ENCODE measurements at regions not wholly inside any gene's neighbourhood (a gene's known extent, or its start where the extent isn't known, plus 50 kb on each side); places are given as distances from the start of the nearest gene placed in this dataset.
"Not testable (repeated sequence)": the region's sequence is repeated elsewhere in the genome, so short reads cannot be mapped to it uniquely, and the experiment has no call there.

DNA sequence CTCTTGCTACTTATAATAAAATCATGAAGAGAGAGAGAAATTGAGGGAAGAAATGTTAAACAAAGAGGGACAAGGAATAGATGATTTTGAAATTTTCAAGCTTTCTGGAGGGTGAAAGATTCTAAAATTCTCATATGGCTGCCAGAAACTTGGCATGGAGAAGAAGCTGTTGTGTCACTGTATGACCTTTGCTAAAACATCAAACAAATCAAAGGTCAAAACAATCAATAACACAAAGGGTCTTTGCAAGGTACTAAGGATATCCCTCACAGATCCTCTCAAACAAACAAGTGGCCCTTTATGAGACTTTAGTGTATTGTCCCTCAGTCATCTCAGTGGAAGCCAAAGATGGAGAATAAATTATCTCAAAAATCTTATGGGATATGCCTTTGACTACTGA is 1039.2 kb upstream of the MIR17HG start:
- no peak for DNase-seq

DNA sequence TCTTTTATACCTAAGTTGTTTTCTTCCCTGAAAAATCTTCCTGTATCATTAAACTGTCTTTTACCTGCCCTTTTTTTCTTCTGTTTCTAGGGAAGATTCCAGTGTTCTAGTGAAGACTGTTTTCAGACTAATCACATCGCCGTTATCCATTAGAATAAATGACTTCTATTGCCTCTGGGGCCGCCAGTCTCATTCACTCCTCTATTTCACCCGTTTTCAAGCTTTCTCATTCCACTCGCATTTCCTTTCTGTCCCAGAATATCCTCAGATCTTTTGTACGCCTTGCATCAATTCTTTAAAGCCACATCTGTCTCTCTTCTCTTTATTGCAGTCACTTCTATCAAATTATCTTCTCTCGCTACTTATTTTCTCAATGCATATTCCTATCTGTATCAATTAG is 1035.6 kb upstream of the MIR17HG start:
- no peak for DNase-seq

DNA sequence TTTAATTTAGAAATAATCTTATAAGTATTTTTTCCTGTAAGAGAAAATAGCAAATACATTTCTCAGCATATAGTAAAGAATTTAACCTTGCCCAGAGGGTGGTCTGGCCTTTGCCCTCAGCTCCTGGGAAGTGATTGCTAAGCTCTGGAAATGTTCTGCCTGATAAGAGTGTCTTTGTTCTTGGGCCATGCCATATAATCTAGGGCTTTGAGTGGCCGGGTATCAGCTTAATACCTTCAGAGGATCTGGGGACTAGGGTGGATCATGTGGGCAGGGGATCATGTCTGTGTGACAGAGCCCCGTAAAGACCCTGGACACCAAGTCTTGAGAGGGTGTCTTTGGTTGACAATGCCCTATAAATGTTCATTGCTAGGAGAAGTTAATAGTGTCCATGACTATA is 1032.4 kb upstream of the MIR17HG start:
- DNase-seq, result no peak

DNA sequence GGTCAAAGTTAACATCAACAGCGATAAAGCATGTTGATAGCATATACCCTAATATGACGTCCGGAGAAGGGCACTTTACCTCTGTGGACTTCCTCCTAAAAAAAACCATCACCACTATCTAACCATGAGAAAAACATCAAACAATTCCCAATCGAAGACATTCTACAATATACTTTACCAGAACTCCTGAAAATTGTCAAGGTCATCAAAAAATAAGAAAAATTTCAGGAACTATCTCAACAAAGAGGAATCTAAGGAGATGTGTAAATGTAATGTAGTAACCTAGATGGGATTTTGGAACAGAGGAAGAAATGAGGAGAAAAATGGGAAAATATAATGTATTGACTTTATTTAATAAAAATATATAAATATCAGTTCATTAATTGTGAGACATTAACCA is 1026.8 kb upstream of the MIR17HG start:
- DNase-seq, result no peak

- DNase-seq, result no peak
Observed at GRCh38 chr13:90321281-90321931, 1026.1 kb upstream of the MIR17HG start.

GRCh38 chr13:90329641-90330040 is 1017.8 kb upstream of the MIR17HG start:
- DNase-seq, result no peak

GRCh38 chr13:90331974-90332373 is 1015.5 kb upstream of the MIR17HG start:
- DNase-seq, result no peak

- no peak for DNase-seq
Observed at GRCh38 chr13:90336507-90336906, 1011.0 kb upstream of the MIR17HG start.

- not testable (repeated sequence) for DNase-seq
Observed at GRCh38 chr13:90341348-90341747, 1006.1 kb upstream of the MIR17HG start.

- not testable (repeated sequence) for DNase-seq
Observed at GRCh38 chr13:90348477-90349136, 998.9 kb upstream of the MIR17HG start.

GRCh38 chr13:90352763-90353162 is 994.7 kb upstream of the MIR17HG start:
- DNase-seq, result no peak

GRCh38 chr13:90355162-90355751 is 992.2 kb upstream of the MIR17HG start:
- no peak for DNase-seq

DNA sequence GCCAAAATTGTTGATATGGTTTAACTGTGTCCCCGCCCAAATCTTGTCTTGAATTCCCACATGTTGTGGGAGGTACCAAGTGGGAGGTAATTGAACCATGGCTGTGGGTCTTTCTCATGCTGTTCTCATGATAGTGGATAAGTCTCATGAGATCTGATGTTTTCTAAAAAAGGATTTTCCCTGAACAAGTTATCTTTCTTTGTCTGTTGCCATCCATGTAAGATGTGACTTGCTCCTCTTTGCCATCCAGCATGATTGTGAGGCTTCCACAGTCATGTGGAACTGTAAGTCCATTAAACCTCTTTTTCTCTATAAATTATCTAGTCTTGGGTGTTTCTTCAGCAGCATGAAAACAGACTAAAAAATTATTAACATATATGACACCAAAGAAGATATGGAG is 986.7 kb upstream of the MIR17HG start:
- DNase-seq, result no peak

DNA sequence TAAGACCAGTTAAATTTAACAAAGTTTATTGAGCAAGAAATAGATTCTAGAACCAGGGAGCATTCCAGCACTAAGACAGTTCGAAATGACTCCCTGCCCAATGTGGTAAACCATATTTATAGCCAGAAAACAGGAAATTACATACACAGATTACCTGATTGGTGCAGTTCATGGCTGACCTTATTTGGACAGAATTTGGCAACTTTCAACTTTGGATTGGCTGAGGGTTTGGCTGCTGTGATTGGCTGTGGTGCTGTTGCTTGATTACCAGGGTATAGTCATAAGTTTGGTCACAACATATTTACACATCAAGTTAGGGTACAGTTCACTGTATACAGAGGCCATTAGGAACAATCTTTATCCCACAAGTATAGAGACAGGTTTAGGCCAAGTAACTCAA is 984.8 kb upstream of the MIR17HG start:
- DNase-seq, result no peak

- no peak for DNase-seq
Observed at GRCh38 chr13:90365130-90365529, 982.4 kb upstream of the MIR17HG start.

GRCh38 chr13:90374168-90374567 is 973.3 kb upstream of the MIR17HG start:
- DNase-seq, result no peak

- DNase-seq, result no peak
Observed at GRCh38 chr13:90375851-90376250, 971.6 kb upstream of the MIR17HG start.

GRCh38 chr13:90382425-90382824 is 965.1 kb upstream of the MIR17HG start:
- no peak for DNase-seq

GRCh38 chr13:90385781-90386489 is 961.6 kb upstream of the MIR17HG start:
- no peak for DNase-seq

- no peak for DNase-seq
Observed at GRCh38 chr13:90388887-90389452, 958.5 kb upstream of the MIR17HG start.

- no peak for DNase-seq
Observed at GRCh38 chr13:90389537-90389936, 958.0 kb upstream of the MIR17HG start.

- DNase-seq, result no peak
Observed at GRCh38 chr13:90393408-90393807, 954.1 kb upstream of the MIR17HG start.

- no peak for DNase-seq
Observed at GRCh38 chr13:90395348-90395747, 952.1 kb upstream of the MIR17HG start.

DNA sequence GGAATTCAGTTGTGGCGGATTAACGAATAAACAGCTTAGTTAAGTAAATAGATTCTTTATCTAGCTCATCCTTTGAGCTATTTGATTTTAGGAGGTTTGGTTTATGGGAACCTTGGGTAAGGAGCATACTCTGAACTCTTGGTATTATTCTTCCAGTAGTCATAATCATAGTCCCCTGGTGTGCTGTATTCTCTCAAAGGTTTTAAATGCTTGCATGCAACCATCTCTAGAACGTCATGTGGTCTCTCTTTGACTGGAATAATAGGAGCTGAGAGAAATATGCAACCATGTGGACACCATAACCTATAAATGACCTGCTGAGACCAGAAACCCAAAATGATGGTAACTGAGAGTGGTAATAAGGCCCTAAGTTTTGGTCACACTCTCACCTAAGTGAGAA is 951.6 kb upstream of the MIR17HG start:
- DNase-seq, result no peak
